Epithelial cell of esophagus (primary cell): ENCODE measurements at regions not wholly inside any gene's neighbourhood (a gene's known extent, or its start where the extent isn't known, plus 50 kb on each side); places are given as distances from the start of the nearest gene placed in this dataset.
A peak's percentile ranks its signal among the peaks of the same experiment; 100 is the strongest.

Experiments used
- DNase-seq: peaks from one replicate; pipeline ENCODE4 v3.0.0; 2010; ENCODE audit warnings: low read depth
- H3K4me3 ChIP-seq: 2 replicates; pipeline ENCODE4 v1.5.1; 2011; ENCODE audit warnings: mild to moderate bottlenecking, low read length, control low read depth
- TF ChIP-seq, protein P1 (sequence below): IDR thresholded peaks from 2 replicates; pipeline ENCODE4 v1.5.1; 2011; ENCODE audit warnings: low read depth, mild to moderate bottlenecking, low read length, control low read depth, inconsistent platforms; ENCODE audit not compliant: insufficient read depth; ENCODE audit errors: missing control alignments

DNA sequence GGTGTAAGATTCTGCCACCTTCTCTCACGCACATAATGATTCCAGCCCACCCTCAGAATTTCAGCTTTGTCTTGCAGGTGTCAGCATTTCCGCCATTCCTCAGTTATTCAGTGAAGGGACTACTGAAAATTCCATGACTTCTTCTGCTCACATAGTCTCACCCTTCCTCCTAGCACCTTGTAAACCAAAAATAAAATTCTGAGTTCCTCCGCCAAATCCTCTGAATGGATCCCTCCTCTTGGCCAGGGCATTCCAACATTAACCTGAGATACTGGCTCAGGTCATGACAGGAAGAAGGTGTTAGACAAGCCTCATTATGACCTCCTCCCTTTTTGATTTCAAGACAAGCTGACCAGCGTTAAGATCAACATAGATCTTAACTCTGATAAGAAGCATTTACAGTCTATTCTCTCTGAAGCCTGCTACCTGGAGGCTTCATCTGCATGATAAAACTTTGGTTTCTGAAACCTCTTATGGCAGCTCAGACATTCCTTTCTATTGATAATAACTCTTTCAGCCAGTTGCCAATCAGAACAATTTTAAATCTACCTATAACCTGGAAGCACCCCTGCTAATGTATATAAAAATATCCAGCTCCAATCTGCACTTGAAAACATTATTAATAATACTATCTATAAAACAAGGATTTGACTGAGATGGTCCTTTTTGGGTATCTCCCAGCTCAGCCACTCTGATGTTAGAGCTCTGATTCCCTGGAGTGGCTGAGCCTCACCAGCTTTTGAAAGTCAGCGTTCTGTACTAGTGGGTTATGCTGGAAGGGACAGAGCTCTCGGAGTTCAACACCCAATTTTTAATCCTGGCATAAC is 136.4 kb upstream of the APCDD1 start:
- no peak for DNase-seq
- TF ChIP-seq, protein P1, sequence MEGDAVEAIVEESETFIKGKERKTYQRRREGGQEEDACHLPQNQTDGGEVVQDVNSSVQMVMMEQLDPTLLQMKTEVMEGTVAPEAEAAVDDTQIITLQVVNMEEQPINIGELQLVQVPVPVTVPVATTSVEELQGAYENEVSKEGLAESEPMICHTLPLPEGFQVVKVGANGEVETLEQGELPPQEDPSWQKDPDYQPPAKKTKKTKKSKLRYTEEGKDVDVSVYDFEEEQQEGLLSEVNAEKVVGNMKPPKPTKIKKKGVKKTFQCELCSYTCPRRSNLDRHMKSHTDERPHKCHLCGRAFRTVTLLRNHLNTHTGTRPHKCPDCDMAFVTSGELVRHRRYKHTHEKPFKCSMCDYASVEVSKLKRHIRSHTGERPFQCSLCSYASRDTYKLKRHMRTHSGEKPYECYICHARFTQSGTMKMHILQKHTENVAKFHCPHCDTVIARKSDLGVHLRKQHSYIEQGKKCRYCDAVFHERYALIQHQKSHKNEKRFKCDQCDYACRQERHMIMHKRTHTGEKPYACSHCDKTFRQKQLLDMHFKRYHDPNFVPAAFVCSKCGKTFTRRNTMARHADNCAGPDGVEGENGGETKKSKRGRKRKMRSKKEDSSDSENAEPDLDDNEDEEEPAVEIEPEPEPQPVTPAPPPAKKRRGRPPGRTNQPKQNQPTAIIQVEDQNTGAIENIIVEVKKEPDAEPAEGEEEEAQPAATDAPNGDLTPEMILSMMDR: no peak
- H3K4me3 ChIP-seq: no peak overlapping the region

DNA sequence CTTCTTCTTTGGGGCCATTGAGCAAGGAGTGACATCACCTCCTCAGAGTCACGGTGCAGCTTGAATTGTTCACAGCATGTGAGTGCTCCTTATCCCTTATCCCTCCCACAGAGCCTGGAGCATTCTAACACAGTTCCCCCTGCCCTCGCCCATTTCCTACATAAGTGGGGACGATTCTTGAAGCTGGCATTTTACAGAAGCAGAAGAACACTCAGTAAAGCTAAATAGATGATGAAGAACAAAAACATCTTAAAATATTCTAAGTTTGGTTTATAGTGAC is 135.8 kb upstream of the APCDD1 start:
- DNase-seq: peak; percentile 15
- H3K4me3 ChIP-seq: no peak overlapping the region
- TF ChIP-seq, protein P1: no peak

DNA sequence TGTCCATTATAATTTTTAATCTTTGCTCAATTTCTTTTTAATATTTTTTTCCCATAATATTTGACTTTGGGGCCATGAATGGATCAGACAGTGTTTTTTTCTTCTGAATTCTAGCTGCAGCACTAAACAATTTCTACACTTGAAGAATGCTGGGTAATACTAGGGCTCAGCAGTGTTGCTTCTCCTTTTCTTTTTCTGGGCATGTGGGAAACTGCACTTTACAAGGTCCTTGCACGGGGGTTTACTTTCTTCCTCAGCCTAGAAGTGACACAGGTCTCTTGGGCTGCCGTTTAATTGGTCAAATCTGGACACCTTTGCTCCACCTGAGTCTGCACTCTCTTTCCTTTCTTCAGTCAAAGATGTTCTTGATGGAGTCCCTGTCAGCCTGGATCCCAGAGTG is 135.4 kb upstream of the APCDD1 start:
- DNase-seq: no peak
- TF ChIP-seq, protein P1: no peak

DNA sequence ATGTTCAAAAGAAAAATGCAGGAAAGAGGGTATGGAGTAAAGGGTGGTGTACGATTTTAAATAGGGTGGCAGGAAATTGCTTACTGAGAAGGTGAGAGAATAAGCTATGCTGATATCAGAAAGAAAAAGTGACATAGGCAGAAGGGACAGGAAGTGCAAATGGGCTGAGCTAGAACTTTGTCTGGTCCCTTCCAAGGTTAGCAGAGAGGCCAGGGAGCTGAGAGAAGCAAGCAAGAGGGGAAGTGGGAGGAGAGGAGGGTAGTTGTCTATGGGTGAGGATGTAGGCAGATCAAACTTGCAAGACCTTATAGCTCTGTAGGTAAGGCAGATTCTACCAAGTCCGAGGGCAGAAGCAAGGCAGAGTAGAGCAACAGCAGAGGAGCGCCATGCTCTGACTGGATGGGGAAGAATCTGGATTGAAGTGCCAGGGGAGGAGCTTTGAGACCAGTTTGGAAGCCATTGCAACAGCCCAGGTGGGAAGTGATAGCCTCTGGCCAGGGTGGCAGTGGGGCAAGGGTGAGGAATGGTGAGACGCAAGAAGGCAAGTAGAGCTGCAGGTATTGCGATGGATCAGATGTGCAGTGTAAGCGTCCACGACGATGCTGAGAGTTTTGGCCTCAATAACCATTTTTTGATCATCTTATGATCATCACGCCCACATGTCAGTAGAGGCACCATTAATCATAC is 134.4 kb upstream of the APCDD1 start:
- DNase-seq: no peak
- H3K4me3 ChIP-seq: no peak overlapping the region
- TF ChIP-seq, protein P1: no peak

More for the DNA sequence above, 135.4 kb upstream of the APCDD1 start:
- no peak overlapping the region for H3K4me3 ChIP-seq

- DNase-seq: no peak
- TF ChIP-seq, protein P1: no peak
- no peak overlapping the region for H3K4me3 ChIP-seq
These were observed 133.6 kb upstream of the APCDD1 start for GRCh38 chr18:10320791-10321190.

DNA sequence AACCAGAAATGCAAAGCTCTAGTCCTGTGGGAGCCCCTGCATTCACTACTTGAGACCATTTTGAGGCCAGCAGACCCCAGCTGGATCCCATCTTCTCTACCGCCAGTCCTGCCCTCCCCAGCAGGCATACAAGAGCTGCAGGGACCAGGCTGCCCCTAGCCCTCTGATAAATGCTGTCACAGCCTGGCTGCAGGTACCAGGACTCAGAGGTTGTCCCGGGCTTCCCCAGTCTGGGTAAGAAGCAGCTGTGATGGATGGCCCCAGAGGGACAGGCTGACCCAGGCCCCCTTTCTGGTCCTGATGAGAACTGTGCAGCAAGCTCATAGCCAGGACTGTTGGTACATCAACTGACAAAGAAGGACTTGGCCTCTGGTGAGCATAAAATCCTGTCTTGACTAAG is 132.9 kb upstream of the APCDD1 start:
- DNase-seq: no peak
- no peak overlapping the region for H3K4me3 ChIP-seq
- TF ChIP-seq, protein P1: no peak
